ENCODE measurements at regions not wholly inside any gene's neighbourhood (a gene's known extent, or its start where the extent isn't known, plus 50 kb on each side); places are given as distances from the start of the nearest gene placed in this dataset.

DNA sequence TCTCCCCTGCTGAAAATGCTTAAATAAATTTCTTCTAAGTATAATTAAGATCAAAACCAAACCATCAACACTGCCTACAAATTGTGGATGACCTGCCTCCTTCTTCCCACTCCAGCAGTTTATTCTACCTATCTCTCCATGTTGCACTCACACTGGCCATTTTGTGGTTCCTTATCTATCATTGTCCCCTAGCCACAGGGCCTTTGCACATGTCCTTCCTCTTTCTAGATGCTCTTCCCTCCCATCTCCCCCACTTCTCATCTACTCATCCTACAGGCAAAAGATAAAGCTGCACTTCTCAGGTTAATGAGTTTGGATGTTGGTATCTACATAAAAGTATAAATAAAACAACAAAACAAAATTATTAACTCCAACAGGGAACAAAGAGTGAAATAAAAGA is 70.6 kb upstream of the CCNG1 start:
- no peaks in the 10 kb centered on the region for H3K4me1 Mint-ChIP-seq (ENCODE audit: low read depth)

DNA sequence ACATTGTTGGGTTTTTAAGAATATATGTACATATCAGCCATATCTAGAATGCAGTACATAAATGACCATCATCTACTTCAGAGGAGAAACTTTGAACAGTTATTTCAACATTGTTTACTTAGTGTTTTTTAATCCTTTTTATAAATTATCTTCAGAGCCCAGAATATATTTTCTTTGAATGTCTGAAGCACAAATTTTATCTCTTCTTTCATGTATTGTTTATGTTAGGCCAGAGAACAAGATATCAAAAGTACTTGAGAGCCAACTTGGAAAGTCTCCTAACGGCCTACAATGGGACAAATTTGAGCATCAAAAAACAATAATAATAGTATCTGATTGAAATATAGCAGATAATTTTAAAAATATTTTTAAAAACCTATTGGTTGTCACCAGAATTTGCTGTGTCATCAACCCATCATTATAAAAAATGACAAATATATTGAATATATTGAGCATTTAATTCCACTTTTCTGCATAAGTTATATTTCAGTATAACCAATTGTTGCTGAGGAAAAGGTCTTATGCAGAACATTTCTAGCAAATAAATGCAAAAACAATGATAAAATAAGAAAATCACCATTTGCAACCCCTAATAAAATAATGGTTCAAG is 67.5 kb upstream of the CCNG1 start:
- Mint-ChIP-seq H3K9me3 (ENCODE audit: insufficient read depth) (no peaks in the 10 kb centered on the region), H3K27ac (no peak overlapping the region), H3K4me3 (no peak overlapping the region), H3K4me1 (ENCODE audit: low read depth) (no peaks in the 10 kb centered on the region), H3K36me3 (ENCODE audit: low read depth) (no peaks in the 10 kb centered on the region), H3K27me3 (ENCODE audit: low read depth) (no peaks in the 10 kb centered on the region)
- CTCF ChIA-PET = no interaction called here
- POLR2A ChIA-PET = no interaction called here
- ATAC-seq = no peak
- DNase-seq = no peak

More for the DNA sequence above, 70.6 kb upstream of the CCNG1 start:
- DNase-seq = no peak
- ChIA-PET POLR2A (interaction anchor here (0.5 kb wide), 1 partner anchor 14 kb away, joined by 4 read pairs; no protein-coding TSS in a partner anchor), CTCF (no interaction called here)
- Mint-ChIP-seq H3K27me3 (ENCODE audit: low read depth) (no peaks in the 10 kb centered on the region), H3K36me3 (ENCODE audit: low read depth) (no peaks in the 10 kb centered on the region), H3K27ac (no peak overlapping the region), H3K4me3 (no peak overlapping the region), H3K9me3 (ENCODE audit: insufficient read depth) (no peaks in the 10 kb centered on the region)
- no peak for ATAC-seq

DNA sequence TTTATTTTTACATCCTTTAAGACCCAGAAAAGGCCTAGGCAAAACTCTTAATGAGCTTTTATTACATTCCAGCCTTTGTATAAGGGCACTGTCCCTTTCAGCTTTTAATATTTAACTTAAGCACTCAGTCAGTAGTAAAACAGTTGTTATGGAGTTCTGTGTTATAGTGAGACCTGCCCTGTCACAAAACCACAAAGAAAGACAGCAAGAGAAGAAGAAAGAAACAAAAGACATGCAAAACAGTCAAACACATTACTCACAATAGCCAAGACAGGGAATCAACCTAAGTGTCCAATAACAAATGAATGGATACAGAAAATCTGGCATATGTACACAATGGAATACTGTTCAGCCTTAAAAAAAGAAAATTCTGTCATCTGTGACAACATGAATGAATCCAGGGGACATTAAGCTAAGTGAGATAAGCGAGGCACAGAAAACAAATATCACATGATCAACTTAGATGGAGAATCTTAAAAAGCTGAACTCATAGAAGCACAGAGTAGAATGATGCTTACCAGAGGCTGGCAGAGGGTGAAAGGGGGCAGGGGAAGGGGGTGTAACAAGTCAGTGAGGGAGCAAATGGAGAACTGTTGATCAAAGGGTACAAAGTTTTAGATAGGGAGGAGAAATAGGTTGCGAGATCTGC is 63.8 kb upstream of the CCNG1 start:
- no peaks in the 10 kb centered on the region for H3K4me1 Mint-ChIP-seq (ENCODE audit: low read depth)
- H3K4me3 Mint-ChIP-seq = no peak overlapping the region
- CTCF ChIA-PET = no interaction called here

DNA sequence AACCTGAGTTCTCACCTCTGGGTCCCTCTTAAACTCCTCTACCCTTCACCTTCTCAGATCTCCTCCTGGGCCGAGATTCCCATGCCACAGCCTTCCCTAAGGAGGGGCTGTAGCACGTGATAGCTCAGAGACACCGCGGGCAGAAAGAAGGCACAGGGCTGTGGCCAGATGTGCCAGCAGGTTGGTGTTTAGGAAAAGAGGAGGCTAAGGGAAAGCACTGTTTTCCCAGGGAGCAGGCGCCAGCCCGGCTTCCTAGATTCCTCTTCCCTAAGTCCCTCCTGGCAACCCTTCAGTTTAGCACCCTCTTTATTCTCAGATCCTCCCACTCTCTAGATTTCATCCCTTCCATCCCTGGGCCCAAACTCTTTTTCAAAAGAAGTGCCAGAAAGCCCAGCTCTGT is 59.4 kb upstream of the CCNG1 start:
- ATAC-seq = no peak
- Mint-ChIP-seq H3K4me3 (no peak overlapping the region), H3K27ac (no peak overlapping the region), H3K27me3 (ENCODE audit: low read depth) (no peaks in the 10 kb centered on the region), H3K9me3 (ENCODE audit: insufficient read depth) (no peaks in the 10 kb centered on the region), H3K4me1 (ENCODE audit: low read depth) (no peaks in the 10 kb centered on the region), H3K36me3 (ENCODE audit: low read depth) (no peaks in the 10 kb centered on the region)
- POLR2A ChIA-PET = no interaction called here
- CTCF ChIA-PET = interaction anchor here (1.4 kb wide), 1 partner anchor 31 kb away, joined by 9 read pairs; no protein-coding TSS in a partner anchor
- no peak for DNase-seq

More for the DNA sequence above, 63.8 kb upstream of the CCNG1 start:
- DNase-seq (no peak), ATAC-seq (no peak)
- Mint-ChIP-seq H3K36me3 (ENCODE audit: low read depth) (no peaks in the 10 kb centered on the region), H3K27me3 (ENCODE audit: low read depth) (no peaks in the 10 kb centered on the region), H3K27ac (no peak overlapping the region), H3K9me3 (ENCODE audit: insufficient read depth) (no peaks in the 10 kb centered on the region)
- POLR2A ChIA-PET = no interaction called here

DNA sequence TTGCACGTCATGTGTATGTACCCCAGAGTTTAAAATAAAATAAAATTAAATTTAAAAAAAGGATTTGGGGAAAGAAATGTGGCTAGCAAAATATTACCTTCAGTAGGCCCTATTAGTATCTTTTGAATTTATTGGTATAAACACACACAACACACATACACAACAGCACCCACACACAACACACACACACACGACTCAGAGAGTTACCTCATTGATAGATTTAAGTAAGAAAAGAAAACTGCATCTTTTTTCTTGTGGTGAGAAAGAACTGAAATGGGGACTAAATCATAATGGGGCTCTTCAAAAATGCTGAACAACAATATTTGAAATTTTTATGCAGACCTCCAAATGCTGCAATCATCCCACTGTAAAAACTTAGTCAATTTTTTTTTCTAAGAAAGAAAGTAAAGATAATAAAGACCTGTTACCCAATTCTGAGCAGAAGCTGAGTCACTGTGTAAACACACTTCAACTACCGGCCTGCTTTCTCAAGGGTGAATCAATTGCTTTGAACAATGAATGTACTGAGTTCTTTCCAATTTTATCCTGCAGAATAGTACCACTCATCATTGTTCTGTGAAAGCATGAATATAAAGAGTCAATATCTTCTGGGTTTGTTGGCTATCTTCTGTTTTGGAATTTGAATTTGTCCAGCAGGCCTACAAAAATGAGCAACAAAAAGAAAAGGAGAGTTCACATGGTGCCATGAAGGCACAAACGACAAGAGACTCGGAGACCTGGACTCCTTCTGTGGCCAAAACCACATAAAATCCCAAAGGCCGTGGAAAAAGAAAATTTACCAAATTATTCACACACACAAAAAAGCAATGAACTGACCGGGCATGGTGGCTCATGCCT is 57.9 kb upstream of the CCNG1 start:
- H3K9me3 Mint-ChIP-seq (ENCODE audit: insufficient read depth) = no peaks in the 10 kb centered on the region
- no peak overlapping the region for H3K4me3 Mint-ChIP-seq
- DNase-seq (no peak), ATAC-seq (no peak)
- no peaks in the 10 kb centered on the region for H3K4me1 Mint-ChIP-seq (ENCODE audit: low read depth)
- POLR2A ChIA-PET = no interaction called here
- CTCF ChIA-PET = interaction anchor here (1.4 kb wide), 1 partner anchor 29 kb away, joined by 9 read pairs; no protein-coding TSS in a partner anchor
- H3K27ac Mint-ChIP-seq = no peak overlapping the region
- H3K27me3 Mint-ChIP-seq (ENCODE audit: low read depth) = no peaks in the 10 kb centered on the region
- H3K36me3 Mint-ChIP-seq (ENCODE audit: low read depth) = no peaks in the 10 kb centered on the region

DNA sequence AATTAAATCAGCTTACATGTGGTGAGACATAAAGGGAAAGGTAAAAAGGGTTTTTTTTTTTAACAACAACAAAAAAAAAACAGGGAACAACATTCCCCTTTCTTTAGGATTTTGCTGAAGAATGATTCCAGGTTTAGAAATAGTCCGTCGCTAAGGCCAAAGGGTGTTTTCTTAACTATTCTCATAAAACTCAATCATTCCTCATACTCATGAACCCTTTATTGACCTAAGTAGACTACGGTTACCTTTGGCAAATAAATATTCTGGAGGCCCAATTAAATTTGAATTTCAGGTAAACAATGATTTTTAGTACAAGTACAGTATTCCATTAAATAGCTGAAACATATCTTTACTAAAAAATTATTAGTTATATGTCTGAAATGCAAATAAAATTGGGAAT is 55.6 kb upstream of the CCNG1 start:
- Mint-ChIP-seq H3K27ac (no peak overlapping the region), H3K9me3 (ENCODE audit: insufficient read depth) (no peaks in the 10 kb centered on the region), H3K4me3 (no peak overlapping the region), H3K27me3 (ENCODE audit: low read depth) (no peaks in the 10 kb centered on the region), H3K36me3 (ENCODE audit: low read depth) (no peaks in the 10 kb centered on the region), H3K4me1 (ENCODE audit: low read depth) (no peaks in the 10 kb centered on the region)
- ATAC-seq (no peak), DNase-seq (no peak)
- POLR2A ChIA-PET = interaction anchor here (0.6 kb wide), 1 partner anchor 1161 kb away, joined by 3 read pairs; no protein-coding TSS in a partner anchor
- CTCF ChIA-PET = no interaction called here

DNA sequence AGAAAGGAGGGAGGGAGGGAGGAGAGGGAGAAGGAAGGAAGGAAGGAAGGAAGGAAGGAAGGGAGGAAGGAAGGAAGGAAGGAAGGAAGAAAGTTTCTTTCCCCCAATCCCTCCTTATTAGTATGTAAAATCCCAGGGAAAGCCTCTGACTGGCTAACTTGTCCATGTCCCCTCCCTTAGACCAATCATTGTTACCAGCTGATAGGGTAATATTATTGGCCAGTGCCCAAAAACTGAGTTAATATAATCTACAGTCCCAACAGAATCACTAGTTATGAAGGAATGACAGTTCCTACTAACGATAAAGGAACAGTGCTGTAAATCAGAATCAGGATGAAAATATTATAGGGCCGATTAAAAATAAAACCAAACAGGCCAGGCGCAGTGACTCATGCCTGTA is 53.6 kb upstream of the CCNG1 start:
- H3K4me1 Mint-ChIP-seq (ENCODE audit: low read depth) = no peaks in the 10 kb centered on the region
- CTCF ChIA-PET = no interaction called here
- ATAC-seq (no peak), DNase-seq (no peak)
- POLR2A ChIA-PET = no interaction called here
- no peaks in the 10 kb centered on the region for H3K27me3 Mint-ChIP-seq (ENCODE audit: low read depth)
- no peaks in the 10 kb centered on the region for H3K36me3 Mint-ChIP-seq (ENCODE audit: low read depth)
- H3K27ac Mint-ChIP-seq = no peak overlapping the region
- H3K4me3 Mint-ChIP-seq = no peak overlapping the region
- no peaks in the 10 kb centered on the region for H3K9me3 Mint-ChIP-seq (ENCODE audit: insufficient read depth)

DNA sequence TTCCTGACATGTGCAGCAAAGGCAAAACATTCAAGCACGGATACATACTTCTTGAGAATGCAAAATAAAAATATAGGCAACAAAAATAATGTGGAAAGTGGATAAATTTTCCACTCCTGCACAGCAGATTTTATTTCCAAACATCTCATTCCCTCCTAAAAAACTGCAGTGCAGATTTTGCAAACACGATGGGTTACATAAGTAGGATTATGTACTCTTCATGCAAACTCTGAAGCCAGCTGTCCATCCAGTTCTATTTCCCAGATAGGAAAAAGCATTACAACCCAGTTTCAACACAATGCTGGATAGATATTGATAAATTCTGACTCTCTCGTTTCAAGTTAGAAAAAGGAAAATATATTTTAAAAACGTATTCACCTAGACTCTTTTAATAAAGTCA is 52.7 kb upstream of the CCNG1 start:
- Mint-ChIP-seq H3K9me3 (ENCODE audit: insufficient read depth) (no peaks in the 10 kb centered on the region), H3K27ac (no peak overlapping the region), H3K27me3 (ENCODE audit: low read depth) (no peaks in the 10 kb centered on the region), H3K4me3 (no peak overlapping the region), H3K36me3 (ENCODE audit: low read depth) (no peaks in the 10 kb centered on the region), H3K4me1 (ENCODE audit: low read depth) (no peaks in the 10 kb centered on the region)
- CTCF ChIA-PET = no interaction called here
- ATAC-seq (no peak), DNase-seq (no peak)
- POLR2A ChIA-PET = no interaction called here

DNA sequence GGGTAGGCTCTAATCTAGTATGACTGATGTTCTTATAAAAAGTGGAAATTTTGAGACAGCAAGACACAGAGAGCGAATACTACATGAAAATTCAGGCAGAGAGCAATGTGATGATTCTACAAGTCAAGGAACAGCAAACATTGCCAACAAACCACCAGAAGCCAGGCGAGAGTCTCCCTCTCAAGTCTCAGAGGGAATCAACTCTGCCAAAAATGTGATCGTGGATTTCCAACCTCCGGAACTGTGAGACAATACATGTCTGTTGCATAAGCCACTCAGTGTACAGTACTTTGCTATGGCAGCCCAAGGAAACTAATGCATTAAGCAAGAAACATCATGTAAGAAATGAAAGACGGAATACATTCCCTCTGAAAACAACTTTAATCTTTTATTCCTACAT is 52.1 kb upstream of the CCNG1 start:
- no peaks in the 10 kb centered on the region for H3K9me3 Mint-ChIP-seq (ENCODE audit: insufficient read depth)
- CTCF ChIA-PET = no interaction called here
- no peak overlapping the region for H3K4me3 Mint-ChIP-seq

DNA sequence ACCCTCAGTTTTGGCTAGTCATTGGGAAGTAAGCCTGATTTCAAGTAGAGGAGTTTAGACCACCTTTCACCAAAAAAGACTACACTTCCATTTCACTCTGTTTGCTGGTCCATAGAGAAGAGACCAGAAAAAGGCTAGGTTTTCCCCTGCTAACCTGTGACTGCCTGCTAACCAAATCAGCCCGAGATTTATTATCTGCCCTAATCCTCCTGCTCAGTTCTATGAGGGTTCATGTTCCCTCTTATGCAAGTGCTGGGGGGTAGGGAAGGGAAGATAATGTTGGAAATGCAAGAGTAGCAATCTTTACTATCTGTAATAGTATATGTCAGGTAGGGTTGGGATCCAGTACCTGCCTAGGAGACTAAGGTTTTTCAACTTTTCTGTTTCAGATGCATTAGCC is 51.6 kb upstream of the CCNG1 start:
- Mint-ChIP-seq H3K9me3 (ENCODE audit: insufficient read depth) (peaks cover 3% of the 10 kb centered on the region), H3K27ac (no peak overlapping the region), H3K27me3 (ENCODE audit: low read depth) (no peaks in the 10 kb centered on the region), H3K4me1 (ENCODE audit: low read depth) (no peaks in the 10 kb centered on the region), H3K4me3 (no peak overlapping the region), H3K36me3 (ENCODE audit: low read depth) (no peaks in the 10 kb centered on the region)
- no peak for DNase-seq
- CTCF ChIA-PET = interaction anchor here (2.0 kb wide), 1 partner anchor 23 kb away, joined by 9 read pairs; no protein-coding TSS in a partner anchor
- ATAC-seq = no peak
- POLR2A ChIA-PET = no interaction called here

More for the DNA sequence above, 52.1 kb upstream of the CCNG1 start:
- no peaks in the 10 kb centered on the region for H3K36me3 Mint-ChIP-seq (ENCODE audit: low read depth)
- ATAC-seq (no peak), DNase-seq (no peak)
- H3K4me1 Mint-ChIP-seq (ENCODE audit: low read depth) = no peaks in the 10 kb centered on the region
- H3K27ac Mint-ChIP-seq = no peak overlapping the region
- POLR2A ChIA-PET = no interaction called here
- no peaks in the 10 kb centered on the region for H3K27me3 Mint-ChIP-seq (ENCODE audit: low read depth)

DNA sequence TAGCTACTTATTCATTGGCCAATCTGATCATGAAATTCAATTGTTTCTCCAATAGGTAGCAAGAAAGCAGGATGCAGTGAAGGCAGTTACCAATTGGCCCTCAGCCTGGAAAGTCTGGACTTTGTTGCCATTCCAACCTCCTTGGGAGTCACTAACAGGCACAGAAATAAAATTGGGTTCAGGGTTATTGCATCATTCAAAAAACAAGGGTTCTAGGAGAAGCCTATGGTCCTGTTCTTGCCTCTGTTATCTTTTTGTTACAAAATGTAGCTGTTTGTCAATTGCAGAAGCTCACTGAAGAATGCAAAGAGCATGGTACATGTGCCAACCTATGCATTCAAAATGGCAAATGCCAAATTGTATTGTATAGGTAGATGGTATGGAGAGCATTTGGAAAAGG is 51.0 kb upstream of the CCNG1 start:
- no peaks in the 10 kb centered on the region for H3K27me3 Mint-ChIP-seq (ENCODE audit: low read depth)
- H3K36me3 Mint-ChIP-seq (ENCODE audit: low read depth) = no peaks in the 10 kb centered on the region
- no peak for DNase-seq
- no peak for ATAC-seq
- peaks cover 3% of the 10 kb centered on the region for H3K9me3 Mint-ChIP-seq (ENCODE audit: insufficient read depth)
- H3K27ac Mint-ChIP-seq = no peak overlapping the region
- no peaks in the 10 kb centered on the region for H3K4me1 Mint-ChIP-seq (ENCODE audit: low read depth)
- POLR2A ChIA-PET = no interaction called here
- CTCF ChIA-PET = interaction anchor here (2.0 kb wide), 1 partner anchor 22 kb away, joined by 9 read pairs; no protein-coding TSS in a partner anchor
- no peak overlapping the region for H3K4me3 Mint-ChIP-seq

Data from activated CD8-positive, alpha-beta T cell treated with anti-CD3 and anti-CD28 coated beads, Interleukin-2, amount 10 ng/mL, durations not matched to agents 7 days and 5 days (primary cell).